Fibroblast of lung (primary cell): ENCODE measurements at regions not wholly inside any gene's neighbourhood (a gene's known extent, or its start where the extent isn't known, plus 50 kb on each side); places are given as distances from the start of the nearest gene placed in this dataset.

Experiments used
- DNase-seq, 2 donors: peaks; one replicate each; pipeline versions ENCODE4 v3.0.0 to v3.0.0-alpha.2; 2010; ENCODE audit warnings: low read depth in 2 of 2
- H2AFZ ChIP-seq: 2 replicates; pipeline ENCODE4 v1.5.1; 2012; ENCODE audit warnings: low read length, control low read depth, inconsistent platforms
- H3K27ac ChIP-seq: 2 replicates; pipeline ENCODE4 v1.5.1; 2011; ENCODE audit warnings: low read length, control low read depth; ENCODE audit not compliant: insufficient read depth
- H3K27me3 ChIP-seq: 2 replicates; pipeline ENCODE4 v1.5.1; 2011; ENCODE audit warnings: mild to moderate bottlenecking, low read length; ENCODE audit not compliant: control insufficient read depth, insufficient read depth
- H3K36me3 ChIP-seq: 2 replicates; pipeline ENCODE4 v1.5.1; 2011; ENCODE audit warnings: low read length; ENCODE audit not compliant: control insufficient read depth, insufficient read depth
- H3K4me1 ChIP-seq: 2 replicates; pipeline ENCODE4 v1.5.1; 2011; ENCODE audit warnings: low read length; ENCODE audit not compliant: control insufficient read depth, insufficient read depth; ENCODE audit errors: extremely low read depth
- H3K4me2 ChIP-seq: 2 replicates; pipeline ENCODE4 v1.5.1; 2011; ENCODE audit warnings: low read length, control low read depth; ENCODE audit not compliant: insufficient read depth; ENCODE audit errors: extremely low read depth
- H3K4me3 ChIP-seq, 4 experiments: fragments of 200-600 bp in 1 of 4; sonication (generic) in 1 of 4; replicated peaks in 1 of 4; 2 replicates each; pipeline ENCODE4 v1.5.1; 2011 to 2016; ENCODE audit warnings: low read length in 4 of 4, low read depth in 3 of 4, mild to moderate bottlenecking in 3 of 4, control low read depth in 2 of 4, inconsistent platforms in 1 of 4, mixed read lengths in 1 of 4; ENCODE audit not compliant: insufficient read depth in 1 of 4; ENCODE audit errors: control extremely low read depth in 1 of 4
- H3K79me2 ChIP-seq: 2 replicates; pipeline ENCODE4 v1.5.1; 2012; ENCODE audit warnings: mild to moderate bottlenecking, low read length, inconsistent platforms; ENCODE audit not compliant: control insufficient read depth, insufficient read depth
- H3K9ac ChIP-seq: 2 replicates; pipeline ENCODE4 v1.5.1; 2011; ENCODE audit warnings: mild to moderate bottlenecking, low read length, control low read depth; ENCODE audit not compliant: insufficient read depth
- H3K9me3 ChIP-seq: 2 replicates; pipeline ENCODE4 v1.5.1; 2012; ENCODE audit warnings: low read depth, low read length; ENCODE audit not compliant: control insufficient read depth, insufficient read depth
- H4K20me1 ChIP-seq: 2 replicates; pipeline ENCODE4 v1.5.1; 2011; ENCODE audit warnings: low read length; ENCODE audit not compliant: control insufficient read depth, insufficient read depth; ENCODE audit errors: extremely low read depth
- CTCF ChIP-seq, 2 donors: IDR thresholded peaks in 1 of 2; conservative IDR thresholded peaks in 1 of 2; 1 replicate in 1 of 2; 2 replicates in 1 of 2; pipeline ENCODE4 v1.5.1; 2011 to 2012; ENCODE audit warnings: low read length in 2 of 2, control low read depth in 1 of 2, inconsistent platforms in 1 of 2, low read depth in 1 of 2, mild to moderate bottlenecking in 1 of 2
- EZH2 ChIP-seq: IDR thresholded peaks from 2 replicates; pipeline ENCODE4 v1.5.1; 2012; ENCODE audit warnings: low read length, control low read depth, mild to moderate bottlenecking; ENCODE audit errors: missing control alignments

GRCh38 chr2:216557820-216558219, 59.2 kb downstream of the RPL37A start:
- Histone ChIP-seq H3K9ac (no peak overlapping the region), H3K4me2 (no peak overlapping the region), H3K79me2 (no peaks in the 10 kb centered on the region), H3K9me3 (no peaks in the 10 kb centered on the region), H3K27ac (no peak overlapping the region), H3K4me3 (no peak overlapping the region), H3K36me3 (no peaks in the 10 kb centered on the region), H3K27me3 (no peaks in the 10 kb centered on the region), H4K20me1 (no peaks in the 10 kb centered on the region), H3K4me1 (peaks cover 6% of the 10 kb centered on the region), H2AFZ (no peak overlapping the region)
- TF ChIP-seq EZH2 (no peak), CTCF (conservative IDR thresholded peaks at IDR 0.05 in 1 of 2, IDR thresholded peaks at IDR 0.05 in 1 of 2; ENCODE audit: low read depth in 1 of 2, low read length in 2 of 2) (no peak)
- DNase-seq: no peak

GRCh38 chr2:216559625-216560156, 61.0 kb downstream of the RPL37A start:
- Histone ChIP-seq H3K4me3 (no peak overlapping the region), H3K9ac (no peak overlapping the region), H3K79me2 (no peaks in the 10 kb centered on the region), H3K4me2 (no peak overlapping the region), H3K36me3 (no peaks in the 10 kb centered on the region), H3K9me3 (no peaks in the 10 kb centered on the region), H3K27me3 (no peaks in the 10 kb centered on the region), H3K4me1 (peaks cover 3% of the 10 kb centered on the region), H4K20me1 (no peaks in the 10 kb centered on the region), H3K27ac (no peak overlapping the region), H2AFZ (no peak overlapping the region)
- TF ChIP-seq EZH2 (no peak), CTCF (conservative IDR thresholded peaks at IDR 0.05 in 1 of 2, IDR thresholded peaks at IDR 0.05 in 1 of 2; ENCODE audit: low read depth in 1 of 2, low read length in 2 of 2) (no peak)
- DNase-seq: peak in 1 of 2 donors; percentile 75

DNA sequence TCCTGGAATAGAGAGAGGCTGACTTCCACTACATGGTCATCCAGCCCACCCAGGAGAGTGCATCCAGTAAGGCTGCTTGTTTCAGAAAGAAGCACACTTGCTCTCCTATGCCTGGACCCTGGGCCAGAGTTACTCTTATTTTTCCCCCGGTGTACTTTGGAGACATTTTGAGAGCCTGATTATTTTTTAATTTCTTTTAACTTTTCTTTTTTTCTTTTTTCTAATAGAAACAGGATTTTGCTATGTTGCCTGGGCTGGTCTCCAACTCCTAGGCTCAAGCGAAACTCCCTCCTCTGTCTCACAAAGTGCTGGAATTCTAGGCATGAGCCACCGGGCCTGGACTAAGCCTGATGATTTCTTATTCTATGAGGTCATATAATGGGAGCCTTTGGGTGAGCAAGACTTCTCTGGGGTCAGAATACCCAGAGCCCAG, 62.2 kb downstream of the RPL37A start:
- H3K9me3 ChIP-seq: no peaks in the 10 kb centered on the region
- H3K27me3 ChIP-seq: no peaks in the 10 kb centered on the region
- no peak overlapping the region for H3K27ac ChIP-seq
- no peaks in the 10 kb centered on the region for H4K20me1 ChIP-seq
- H2AFZ ChIP-seq: no peak overlapping the region
- DNase-seq: peak; percentile 64 to 90
- H3K79me2 ChIP-seq: no peaks in the 10 kb centered on the region
- H3K9ac ChIP-seq: no peak overlapping the region
- no peak overlapping the region for H3K4me3 ChIP-seq
- no peaks in the 10 kb centered on the region for H3K36me3 ChIP-seq
- no peak overlapping the region for H3K4me2 ChIP-seq
- TF ChIP-seq EZH2 (no peak), CTCF (conservative IDR thresholded peaks at IDR 0.05 in 1 of 2, IDR thresholded peaks at IDR 0.05 in 1 of 2; ENCODE audit: low read depth in 1 of 2, low read length in 2 of 2) (no peak)
- H3K4me1 ChIP-seq: peaks cover 3% of the 10 kb centered on the region
